ENCODE measurements at regions not wholly inside any gene's neighbourhood (a gene's known extent, or its start where the extent isn't known, plus 50 kb on each side); places are given as distances from the start of the nearest gene placed in this dataset.

DNA sequence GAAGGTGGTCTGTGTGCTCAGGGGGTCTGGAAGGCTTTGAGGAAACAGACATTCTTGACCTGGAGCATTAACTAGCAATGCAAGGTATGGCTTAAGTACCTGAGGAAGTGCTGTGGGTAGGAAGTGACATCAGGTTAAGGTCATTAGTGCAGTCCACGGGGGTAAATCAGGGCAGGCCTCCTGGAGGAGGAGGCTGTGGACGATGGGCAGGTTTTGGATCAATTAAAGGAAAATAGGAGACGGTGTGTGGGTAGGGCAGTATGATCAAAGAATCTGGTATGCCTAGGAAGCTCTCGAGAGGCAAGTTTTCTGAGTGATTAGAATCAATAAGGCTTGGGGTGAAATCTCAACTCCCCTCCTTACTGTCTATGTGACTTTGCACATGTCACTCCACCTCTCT, 295.3 kb downstream of the AACS start:
- TF ChIP-seq, protein P1, sequence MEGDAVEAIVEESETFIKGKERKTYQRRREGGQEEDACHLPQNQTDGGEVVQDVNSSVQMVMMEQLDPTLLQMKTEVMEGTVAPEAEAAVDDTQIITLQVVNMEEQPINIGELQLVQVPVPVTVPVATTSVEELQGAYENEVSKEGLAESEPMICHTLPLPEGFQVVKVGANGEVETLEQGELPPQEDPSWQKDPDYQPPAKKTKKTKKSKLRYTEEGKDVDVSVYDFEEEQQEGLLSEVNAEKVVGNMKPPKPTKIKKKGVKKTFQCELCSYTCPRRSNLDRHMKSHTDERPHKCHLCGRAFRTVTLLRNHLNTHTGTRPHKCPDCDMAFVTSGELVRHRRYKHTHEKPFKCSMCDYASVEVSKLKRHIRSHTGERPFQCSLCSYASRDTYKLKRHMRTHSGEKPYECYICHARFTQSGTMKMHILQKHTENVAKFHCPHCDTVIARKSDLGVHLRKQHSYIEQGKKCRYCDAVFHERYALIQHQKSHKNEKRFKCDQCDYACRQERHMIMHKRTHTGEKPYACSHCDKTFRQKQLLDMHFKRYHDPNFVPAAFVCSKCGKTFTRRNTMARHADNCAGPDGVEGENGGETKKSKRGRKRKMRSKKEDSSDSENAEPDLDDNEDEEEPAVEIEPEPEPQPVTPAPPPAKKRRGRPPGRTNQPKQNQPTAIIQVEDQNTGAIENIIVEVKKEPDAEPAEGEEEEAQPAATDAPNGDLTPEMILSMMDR (conservative IDR thresholded peaks at IDR 0.05; ENCODE audit: low read depth in 2 of 2), result no peak
- TF ChIP-seq ZNF331 (CRISPR knock-in tag; IDR thresholded peaks at IDR 0.05; ENCODE audit: low read depth) (no peak), EZH2phosphoT487 (IDR thresholded peaks at IDR 0.05; ENCODE audit: unreplicated experiment) (no peak), STAT1 (IDR thresholded peaks at IDR 0.05; ENCODE audit: unreplicated experiment) (no peak), POLR2AphosphoS5 (IDR thresholded peaks at IDR 0.05; ENCODE audit: low read depth) (no peak)
- TF ChIP-seq, protein P2, sequence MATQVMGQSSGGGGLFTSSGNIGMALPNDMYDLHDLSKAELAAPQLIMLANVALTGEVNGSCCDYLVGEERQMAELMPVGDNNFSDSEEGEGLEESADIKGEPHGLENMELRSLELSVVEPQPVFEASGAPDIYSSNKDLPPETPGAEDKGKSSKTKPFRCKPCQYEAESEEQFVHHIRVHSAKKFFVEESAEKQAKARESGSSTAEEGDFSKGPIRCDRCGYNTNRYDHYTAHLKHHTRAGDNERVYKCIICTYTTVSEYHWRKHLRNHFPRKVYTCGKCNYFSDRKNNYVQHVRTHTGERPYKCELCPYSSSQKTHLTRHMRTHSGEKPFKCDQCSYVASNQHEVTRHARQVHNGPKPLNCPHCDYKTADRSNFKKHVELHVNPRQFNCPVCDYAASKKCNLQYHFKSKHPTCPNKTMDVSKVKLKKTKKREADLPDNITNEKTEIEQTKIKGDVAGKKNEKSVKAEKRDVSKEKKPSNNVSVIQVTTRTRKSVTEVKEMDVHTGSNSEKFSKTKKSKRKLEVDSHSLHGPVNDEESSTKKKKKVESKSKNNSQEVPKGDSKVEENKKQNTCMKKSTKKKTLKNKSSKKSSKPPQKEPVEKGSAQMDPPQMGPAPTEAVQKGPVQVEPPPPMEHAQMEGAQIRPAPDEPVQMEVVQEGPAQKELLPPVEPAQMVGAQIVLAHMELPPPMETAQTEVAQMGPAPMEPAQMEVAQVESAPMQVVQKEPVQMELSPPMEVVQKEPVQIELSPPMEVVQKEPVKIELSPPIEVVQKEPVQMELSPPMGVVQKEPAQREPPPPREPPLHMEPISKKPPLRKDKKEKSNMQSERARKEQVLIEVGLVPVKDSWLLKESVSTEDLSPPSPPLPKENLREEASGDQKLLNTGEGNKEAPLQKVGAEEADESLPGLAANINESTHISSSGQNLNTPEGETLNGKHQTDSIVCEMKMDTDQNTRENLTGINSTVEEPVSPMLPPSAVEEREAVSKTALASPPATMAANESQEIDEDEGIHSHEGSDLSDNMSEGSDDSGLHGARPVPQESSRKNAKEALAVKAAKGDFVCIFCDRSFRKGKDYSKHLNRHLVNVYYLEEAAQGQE (IDR thresholded peaks at IDR 0.05; ENCODE audit: unreplicated experiment), result no peak
- TF ChIP-seq, protein P3, sequence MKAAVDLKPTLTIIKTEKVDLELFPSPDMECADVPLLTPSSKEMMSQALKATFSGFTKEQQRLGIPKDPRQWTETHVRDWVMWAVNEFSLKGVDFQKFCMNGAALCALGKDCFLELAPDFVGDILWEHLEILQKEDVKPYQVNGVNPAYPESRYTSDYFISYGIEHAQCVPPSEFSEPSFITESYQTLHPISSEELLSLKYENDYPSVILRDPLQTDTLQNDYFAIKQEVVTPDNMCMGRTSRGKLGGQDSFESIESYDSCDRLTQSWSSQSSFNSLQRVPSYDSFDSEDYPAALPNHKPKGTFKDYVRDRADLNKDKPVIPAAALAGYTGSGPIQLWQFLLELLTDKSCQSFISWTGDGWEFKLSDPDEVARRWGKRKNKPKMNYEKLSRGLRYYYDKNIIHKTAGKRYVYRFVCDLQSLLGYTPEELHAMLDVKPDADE (IDR thresholded peaks at IDR 0.05), result no peak
- TF ChIP-seq, protein P4, sequence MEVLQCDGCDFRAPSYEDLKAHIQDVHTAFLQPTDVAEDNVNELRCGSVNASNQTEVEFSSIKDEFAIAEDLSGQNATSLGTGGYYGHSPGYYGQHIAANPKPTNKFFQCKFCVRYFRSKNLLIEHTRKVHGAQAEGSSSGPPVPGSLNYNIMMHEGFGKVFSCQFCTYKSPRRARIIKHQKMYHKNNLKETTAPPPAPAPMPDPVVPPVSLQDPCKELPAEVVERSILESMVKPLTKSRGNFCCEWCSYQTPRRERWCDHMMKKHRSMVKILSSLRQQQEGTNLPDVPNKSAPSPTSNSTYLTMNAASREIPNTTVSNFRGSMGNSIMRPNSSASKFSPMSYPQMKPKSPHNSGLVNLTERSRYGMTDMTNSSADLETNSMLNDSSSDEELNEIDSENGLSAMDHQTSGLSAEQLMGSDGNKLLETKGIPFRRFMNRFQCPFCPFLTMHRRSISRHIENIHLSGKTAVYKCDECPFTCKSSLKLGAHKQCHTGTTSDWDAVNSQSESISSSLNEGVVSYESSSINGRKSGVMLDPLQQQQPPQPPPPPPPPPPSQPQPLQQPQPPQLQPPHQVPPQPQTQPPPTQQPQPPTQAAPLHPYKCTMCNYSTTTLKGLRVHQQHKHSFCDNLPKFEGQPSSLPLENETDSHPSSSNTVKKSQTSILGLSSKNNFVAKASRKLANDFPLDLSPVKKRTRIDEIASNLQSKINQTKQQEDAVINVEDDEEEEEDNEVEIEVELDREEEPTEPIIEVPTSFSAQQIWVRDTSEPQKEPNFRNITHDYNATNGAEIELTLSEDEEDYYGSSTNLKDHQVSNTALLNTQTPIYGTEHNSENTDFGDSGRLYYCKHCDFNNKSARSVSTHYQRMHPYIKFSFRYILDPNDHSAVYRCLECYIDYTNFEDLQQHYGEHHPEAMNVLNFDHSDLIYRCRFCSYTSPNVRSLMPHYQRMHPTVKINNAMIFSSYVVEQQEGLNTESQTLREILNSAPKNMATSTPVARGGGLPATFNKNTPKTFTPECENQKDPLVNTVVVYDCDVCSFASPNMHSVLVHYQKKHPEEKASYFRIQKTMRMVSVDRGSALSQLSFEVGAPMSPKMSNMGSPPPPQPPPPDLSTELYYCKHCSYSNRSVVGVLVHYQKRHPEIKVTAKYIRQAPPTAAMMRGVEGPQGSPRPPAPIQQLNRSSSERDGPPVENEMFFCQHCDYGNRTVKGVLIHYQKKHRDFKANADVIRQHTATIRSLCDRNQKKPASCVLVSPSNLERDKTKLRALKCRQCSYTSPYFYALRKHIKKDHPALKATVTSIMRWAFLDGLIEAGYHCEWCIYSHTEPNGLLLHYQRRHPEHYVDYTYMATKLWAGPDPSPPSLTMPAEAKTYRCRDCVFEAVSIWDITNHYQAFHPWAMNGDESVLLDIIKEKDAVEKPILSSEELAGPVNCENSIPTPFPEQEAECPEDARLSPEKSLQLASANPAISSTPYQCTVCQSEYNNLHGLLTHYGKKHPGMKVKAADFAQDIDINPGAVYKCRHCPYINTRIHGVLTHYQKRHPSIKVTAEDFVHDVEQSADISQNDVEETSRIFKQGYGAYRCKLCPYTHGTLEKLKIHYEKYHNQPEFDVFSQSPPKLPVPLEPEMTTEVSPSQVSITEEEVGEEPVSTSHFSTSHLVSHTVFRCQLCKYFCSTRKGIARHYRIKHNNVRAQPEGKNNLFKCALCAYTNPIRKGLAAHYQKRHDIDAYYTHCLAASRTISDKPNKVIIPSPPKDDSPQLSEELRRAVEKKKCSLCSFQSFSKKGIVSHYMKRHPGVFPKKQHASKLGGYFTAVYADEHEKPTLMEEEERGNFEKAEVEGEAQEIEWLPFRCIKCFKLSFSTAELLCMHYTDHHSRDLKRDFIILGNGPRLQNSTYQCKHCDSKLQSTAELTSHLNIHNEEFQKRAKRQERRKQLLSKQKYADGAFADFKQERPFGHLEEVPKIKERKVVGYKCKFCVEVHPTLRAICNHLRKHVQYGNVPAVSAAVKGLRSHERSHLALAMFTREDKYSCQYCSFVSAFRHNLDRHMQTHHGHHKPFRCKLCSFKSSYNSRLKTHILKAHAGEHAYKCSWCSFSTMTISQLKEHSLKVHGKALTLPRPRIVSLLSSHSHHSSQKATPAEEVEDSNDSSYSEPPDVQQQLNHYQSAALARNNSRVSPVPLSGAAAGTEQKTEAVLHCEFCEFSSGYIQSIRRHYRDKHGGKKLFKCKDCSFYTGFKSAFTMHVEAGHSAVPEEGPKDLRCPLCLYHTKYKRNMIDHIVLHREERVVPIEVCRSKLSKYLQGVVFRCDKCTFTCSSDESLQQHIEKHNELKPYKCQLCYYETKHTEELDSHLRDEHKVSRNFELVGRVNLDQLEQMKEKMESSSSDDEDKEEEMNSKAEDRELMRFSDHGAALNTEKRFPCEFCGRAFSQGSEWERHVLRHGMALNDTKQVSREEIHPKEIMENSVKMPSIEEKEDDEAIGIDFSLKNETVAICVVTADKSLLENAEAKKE (CRISPR knock-in tag; IDR thresholded peaks at IDR 0.05), result no peak
